Fibroblast of skin of left quadriceps (primary cell): ENCODE measurements at regions not wholly inside any gene's neighbourhood (a gene's known extent, or its start where the extent isn't known, plus 50 kb on each side); places are given as distances from the start of the nearest gene placed in this dataset.

Experiments used
- DNase-seq, 2 experiments: peaks; one replicate each; pipeline ENCODE4 v3.0.0-alpha.2; 2013; ENCODE audit warnings: low read depth in 2 of 2

- no peak for DNase-seq
These were observed 125.5 kb upstream of the RAI14 start for GRCh38 chr5:34530637-34531036.

GRCh38 chr5:34531751-34532360 lies 124.3 kb upstream of the RAI14 start:
- DNase-seq = no peak

DNA sequence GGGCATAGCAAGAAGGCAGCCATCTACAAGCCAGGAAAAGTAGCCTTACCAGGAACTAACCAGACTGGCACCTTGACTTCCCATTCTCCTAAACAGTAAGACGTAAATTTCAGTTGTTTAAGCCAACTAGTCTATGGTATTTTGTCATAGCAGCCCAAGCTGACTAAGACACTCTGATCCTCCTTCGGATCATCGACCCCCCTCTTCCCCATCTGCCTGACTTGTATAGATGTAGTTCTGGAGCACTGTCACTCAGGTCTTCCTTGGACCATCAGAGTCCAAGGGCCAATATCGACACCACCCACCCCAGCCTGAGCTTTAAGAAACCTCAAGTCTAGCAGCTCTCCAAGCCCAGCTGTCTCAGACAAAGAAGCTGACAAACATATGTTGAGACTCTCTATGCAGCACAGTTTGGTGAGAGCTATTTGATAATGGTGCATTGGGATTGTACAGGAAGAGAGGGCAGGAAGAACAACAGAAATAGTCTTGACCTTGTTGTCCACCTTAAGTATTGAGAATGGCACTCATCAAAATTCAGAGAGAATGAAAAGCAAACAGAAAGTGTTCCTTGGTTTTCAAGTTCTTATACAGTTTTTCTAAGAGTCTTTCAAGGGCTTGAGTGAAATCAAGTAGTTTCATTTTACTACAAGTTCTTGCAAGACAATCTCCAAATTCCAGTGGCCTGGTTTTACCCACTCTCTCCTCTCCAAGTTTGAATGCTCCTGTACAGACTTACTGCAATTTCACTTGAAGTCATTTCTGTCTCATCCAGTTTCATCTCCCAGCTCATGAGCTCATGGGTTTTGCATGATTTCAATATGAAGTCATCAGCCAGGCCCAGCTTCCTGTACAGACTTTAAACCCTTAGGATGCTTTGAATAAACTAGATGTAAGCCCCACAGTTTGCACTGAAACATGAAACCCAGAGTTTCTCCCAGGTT lies 122.3 kb upstream of the RAI14 start:
- peak; percentile 76 to 79 for DNase-seq

- peak; percentile 94 to 95 for DNase-seq
These were observed 121.5 kb upstream of the RAI14 start for GRCh38 chr5:34534523-34535103.

- no peak for DNase-seq
These were observed 120.7 kb upstream of the RAI14 start for GRCh38 chr5:34535433-34535832.

DNA sequence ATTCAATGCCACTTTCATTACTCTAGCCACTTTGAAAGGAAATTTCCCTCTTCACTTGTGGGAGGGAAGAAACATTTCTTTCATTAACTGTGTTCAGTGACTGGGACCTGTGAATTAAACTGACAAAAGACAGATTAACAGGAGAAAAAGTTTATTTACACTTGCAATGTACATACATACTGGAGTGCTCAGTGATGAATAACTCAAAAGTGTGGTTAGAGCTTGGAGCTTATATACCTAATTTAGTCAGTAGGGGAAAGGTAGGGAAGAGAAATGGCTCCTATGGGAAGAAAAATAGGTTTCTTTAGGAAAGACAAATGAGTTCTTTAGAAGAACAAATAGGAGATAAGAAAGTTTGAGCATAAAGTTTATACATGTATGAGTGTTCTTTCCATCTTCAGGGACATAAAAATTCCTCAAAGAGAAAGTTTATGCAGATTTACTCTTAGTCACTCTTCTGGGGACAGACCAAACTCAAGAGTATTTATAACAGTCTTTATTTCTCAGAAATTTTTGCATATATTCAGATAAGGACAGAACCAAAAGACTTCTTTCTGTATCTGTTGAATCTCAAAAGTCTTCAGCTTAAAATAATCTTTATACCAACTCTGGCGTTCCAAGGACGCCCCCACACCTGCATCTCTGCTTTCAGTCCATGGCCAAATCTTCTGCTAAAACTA lies 120.0 kb upstream of the RAI14 start:
- no peak for DNase-seq

GRCh38 chr5:34536699-34537098 lies 119.4 kb upstream of the RAI14 start:
- no peak for DNase-seq

GRCh38 chr5:34538026-34538672 lies 118.0 kb upstream of the RAI14 start:
- no peak for DNase-seq

- no peak for DNase-seq
These were observed 116.9 kb upstream of the RAI14 start for GRCh38 chr5:34539183-34539582.

GRCh38 chr5:34541067-34541466 lies 115.1 kb upstream of the RAI14 start:
- DNase-seq = no peak

DNA sequence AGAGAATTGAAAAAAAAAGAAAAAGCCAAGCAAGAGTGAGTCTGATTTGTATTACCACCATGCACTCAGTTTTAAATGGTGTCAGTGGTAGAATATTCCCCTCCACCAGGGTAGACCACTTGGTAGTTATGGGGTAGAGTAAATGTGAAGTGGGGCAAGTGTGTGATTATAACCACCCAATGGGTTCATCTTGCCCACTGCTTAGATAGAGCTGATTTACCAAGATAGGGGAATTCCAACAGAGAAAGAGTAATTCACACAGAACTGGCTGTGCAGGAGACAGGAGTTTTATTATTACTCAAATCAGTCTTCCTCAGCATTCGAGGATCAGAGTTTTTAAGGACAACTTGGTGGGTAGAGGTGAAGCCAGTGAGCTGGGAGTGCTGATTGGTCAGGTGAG lies 113.3 kb upstream of the RAI14 start:
- no peak for DNase-seq

GRCh38 chr5:34543687-34544086 lies 112.4 kb upstream of the RAI14 start:
- no peak for DNase-seq

- no peak for DNase-seq
These were observed 111.7 kb upstream of the RAI14 start for GRCh38 chr5:34544403-34544802.

- DNase-seq = no peak
These were observed 111.0 kb upstream of the RAI14 start for GRCh38 chr5:34545164-34545563.

DNA sequence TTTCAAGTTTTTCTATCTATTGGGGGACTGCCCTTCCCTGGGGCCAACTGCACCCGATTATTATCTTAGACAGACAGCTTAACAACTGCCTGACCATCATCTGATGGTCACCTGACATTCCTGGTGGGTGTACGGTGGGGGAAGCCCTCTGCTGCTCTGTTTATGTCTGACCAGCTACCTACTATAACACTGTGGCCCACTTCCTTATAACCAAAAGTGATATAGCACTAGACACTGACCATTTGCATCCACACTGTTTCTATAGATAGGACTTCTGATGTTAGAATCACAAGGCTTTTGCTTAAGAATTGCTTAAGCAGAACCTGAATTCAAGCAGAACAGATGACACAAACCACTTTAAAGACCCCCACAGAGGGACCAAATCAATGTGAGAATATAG lies 110.5 kb upstream of the RAI14 start:
- DNase-seq = no peak

GRCh38 chr5:34547300-34548085 lies 108.6 kb upstream of the RAI14 start:
- no peak for DNase-seq

GRCh38 chr5:34548086-34548403 lies 108.1 kb upstream of the RAI14 start:
- DNase-seq = no peak

GRCh38 chr5:34550247-34550646 lies 105.9 kb upstream of the RAI14 start:
- no peak for DNase-seq

DNA sequence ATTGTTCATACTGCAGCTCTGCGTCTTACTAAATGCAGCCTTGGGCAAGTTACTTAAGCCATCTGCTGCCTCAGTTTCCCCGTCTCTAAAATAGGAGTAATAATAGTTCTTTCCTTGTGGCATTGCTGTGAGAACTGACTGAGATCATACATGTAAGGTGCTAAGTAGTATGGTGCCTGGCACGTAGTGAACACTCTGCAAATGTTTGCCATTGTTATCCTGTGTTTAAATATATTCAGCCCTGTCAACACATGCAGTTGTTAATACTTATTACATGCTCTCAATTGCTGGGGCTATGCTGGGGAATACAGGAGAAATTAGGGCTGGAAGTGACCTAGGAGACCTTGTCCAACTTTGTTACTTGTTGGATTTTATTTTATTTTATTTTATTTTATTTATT lies 105.2 kb upstream of the RAI14 start:
- no peak for DNase-seq

DNA sequence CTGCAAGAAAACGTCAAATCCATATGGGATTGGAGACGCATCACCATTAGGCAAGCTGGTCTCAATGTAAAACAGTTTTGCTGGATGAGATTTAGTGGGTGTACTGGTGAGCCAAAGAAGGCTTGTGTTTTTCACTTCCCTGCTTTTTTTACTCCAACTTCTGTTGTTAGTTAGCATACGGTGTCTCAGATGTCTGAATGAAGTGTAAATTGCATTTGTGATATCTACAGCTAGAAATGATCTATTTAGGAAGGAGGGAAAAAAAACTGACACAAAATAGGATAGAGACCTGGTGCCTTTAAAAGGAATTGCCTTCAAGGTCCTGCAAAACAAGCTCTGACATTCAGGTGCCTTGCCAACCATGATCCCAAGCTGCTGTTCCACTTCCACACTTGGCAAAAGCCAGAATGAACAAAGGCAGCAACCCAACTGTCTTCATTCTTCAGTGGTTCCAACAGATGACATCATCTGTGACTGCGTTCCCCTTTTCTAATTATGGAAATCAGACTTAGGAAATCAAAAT lies 104.2 kb upstream of the RAI14 start:
- no peak for DNase-seq

GRCh38 chr5:34552686-34553085 lies 103.4 kb upstream of the RAI14 start:
- DNase-seq = no peak
